ENCODE measurements at regions not wholly inside any gene's neighbourhood (a gene's known extent, or its start where the extent isn't known, plus 50 kb on each side); places are given as distances from the start of the nearest gene placed in this dataset.

GRCh38 chr2:46850742-46851141 lies 64.9 kb downstream of the MCFD2 start:
- H3K36me3 ChIP-seq (ENCODE audit: insufficient read depth in 1 of 2, low read depth in 1 of 2), result no peaks in the 10 kb centered on the region
- H3K27ac ChIP-seq, result peak overlapping the region; percentile 51
- peaks cover 56% of the 10 kb centered on the region for H3K4me1 ChIP-seq
- TF ChIP-seq, protein P1, sequence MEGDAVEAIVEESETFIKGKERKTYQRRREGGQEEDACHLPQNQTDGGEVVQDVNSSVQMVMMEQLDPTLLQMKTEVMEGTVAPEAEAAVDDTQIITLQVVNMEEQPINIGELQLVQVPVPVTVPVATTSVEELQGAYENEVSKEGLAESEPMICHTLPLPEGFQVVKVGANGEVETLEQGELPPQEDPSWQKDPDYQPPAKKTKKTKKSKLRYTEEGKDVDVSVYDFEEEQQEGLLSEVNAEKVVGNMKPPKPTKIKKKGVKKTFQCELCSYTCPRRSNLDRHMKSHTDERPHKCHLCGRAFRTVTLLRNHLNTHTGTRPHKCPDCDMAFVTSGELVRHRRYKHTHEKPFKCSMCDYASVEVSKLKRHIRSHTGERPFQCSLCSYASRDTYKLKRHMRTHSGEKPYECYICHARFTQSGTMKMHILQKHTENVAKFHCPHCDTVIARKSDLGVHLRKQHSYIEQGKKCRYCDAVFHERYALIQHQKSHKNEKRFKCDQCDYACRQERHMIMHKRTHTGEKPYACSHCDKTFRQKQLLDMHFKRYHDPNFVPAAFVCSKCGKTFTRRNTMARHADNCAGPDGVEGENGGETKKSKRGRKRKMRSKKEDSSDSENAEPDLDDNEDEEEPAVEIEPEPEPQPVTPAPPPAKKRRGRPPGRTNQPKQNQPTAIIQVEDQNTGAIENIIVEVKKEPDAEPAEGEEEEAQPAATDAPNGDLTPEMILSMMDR (IDR thresholded peaks at IDR 0.05), result no peak
- H3K9me3 ChIP-seq, result no peaks in the 10 kb centered on the region
- whole genome bisulfite sequencing, 3 donors, result 31 to 36% (median 33%) methylated on average over 3 of the region's 3 CpGs
- DNase-seq (peak in 1 of 2 donors; percentile 71), ATAC-seq (peak; percentile 76 to 87 (median 85))
- H3K27me3 ChIP-seq (ENCODE audit: insufficient read depth in 3 of 3, low read length in 2 of 3), result no peaks in the 10 kb centered on the region
- no peak overlapping the region for H3K4me3 ChIP-seq
- intact Hi-C loops (cut with DNase I), result no loop called here

DNA sequence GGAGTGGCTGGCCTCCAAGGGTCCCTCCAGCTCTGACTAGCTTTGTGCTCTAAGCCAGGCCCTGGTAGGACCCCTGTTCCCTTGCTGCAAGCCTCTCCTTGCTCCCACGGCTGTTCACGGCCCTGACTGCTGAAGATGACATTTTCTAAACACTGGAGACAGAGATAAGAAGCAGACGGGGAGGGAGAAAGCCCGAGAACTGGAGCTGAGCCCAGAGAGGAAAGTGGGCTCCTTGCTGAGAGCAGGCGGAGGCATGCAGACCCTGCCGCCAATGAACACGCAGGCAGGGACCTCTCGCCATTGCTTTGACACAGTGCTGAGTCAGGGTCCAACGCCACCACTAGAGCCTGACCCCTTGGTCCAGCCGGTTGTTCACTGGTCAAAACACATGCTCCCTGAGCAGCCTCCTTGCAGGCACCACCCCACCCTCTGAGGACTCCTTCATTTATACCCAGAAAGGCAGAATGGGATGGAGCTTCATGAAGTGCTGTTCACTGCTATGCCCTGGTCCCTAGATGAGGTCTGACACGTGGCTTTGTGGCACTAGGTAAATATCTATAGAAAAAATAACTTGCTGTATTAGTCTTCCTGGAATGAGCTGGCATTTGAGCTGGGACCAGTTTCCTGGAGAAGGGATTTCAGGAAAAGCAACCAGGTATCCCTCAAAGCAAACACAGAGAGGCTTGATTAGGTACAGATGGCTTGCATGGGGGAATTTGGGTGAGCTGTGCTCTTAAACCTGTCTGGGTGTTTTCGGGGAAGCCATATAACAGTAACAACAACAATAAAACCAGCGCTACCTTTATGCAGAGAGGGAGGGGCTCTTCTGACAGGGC lies 65.7 kb downstream of the MCFD2 start:
- no peaks in the 10 kb centered on the region for H3K27me3 ChIP-seq (ENCODE audit: insufficient read depth in 3 of 3, low read length in 2 of 3)
- peak overlapping the region; percentile 78 for H3K27ac ChIP-seq
- intact Hi-C loops (cut with DNase I), result no loop called here
- no peaks in the 10 kb centered on the region for H3K9me3 ChIP-seq
- peaks cover 61% of the 10 kb centered on the region for H3K4me1 ChIP-seq
- WGBS, 3 donors, result 71 to 78% (median 73%) methylated on average over 13 of the region's 13 CpGs
- TF ChIP-seq, protein P1 (IDR thresholded peaks at IDR 0.05), result no peak
- DNase-seq (no peak), ATAC-seq (peak in 2 of 4 donors; percentile 16 to 20)
- H3K4me3 ChIP-seq, result no peak overlapping the region
- H3K36me3 ChIP-seq (ENCODE audit: insufficient read depth in 1 of 2, low read depth in 1 of 2), result no peaks in the 10 kb centered on the region

- peak overlapping the region; percentile 78 for H3K27ac ChIP-seq
- ATAC-seq (no peak), DNase-seq (no peak)
- no peaks in the 10 kb centered on the region for H3K27me3 ChIP-seq (ENCODE audit: insufficient read depth in 3 of 3, low read length in 2 of 3)
- no peaks in the 10 kb centered on the region for H3K36me3 ChIP-seq (ENCODE audit: insufficient read depth in 1 of 2, low read depth in 1 of 2)
- 70 to 78% (median 74%) methylated on average over 7 of the region's 7 CpGs for WGBS, 3 donors
- intact Hi-C loops (cut with DNase I), result no loop called here
- TF ChIP-seq, protein P1 (IDR thresholded peaks at IDR 0.05), result no peak
- H3K9me3 ChIP-seq, result no peaks in the 10 kb centered on the region
- no peak overlapping the region for H3K4me3 ChIP-seq
- peaks cover 61% of the 10 kb centered on the region for H3K4me1 ChIP-seq
These were observed 66.4 kb downstream of the MCFD2 start for GRCh38 chr2:46849046-46849715.

DNA sequence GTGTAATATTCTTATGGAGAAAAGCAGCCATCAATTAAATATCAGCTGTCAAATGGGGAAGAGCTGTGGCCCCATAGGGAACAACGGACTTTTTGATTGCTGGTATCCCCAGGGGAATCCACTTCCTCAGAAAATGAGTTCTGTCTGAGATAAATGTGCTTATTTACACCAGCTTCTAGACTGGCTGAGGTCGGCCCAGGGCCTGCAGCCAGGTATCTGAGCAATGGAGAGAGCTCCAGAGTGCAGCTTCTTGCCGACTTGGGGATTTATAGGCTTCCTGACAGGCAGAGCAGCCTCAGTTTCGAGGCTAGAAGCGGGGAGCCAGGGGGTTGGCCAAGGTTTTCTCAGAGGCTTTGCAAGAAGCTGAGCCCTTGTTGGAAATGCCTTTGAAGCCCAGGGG lies 67.2 kb downstream of the MCFD2 start:
- TF ChIP-seq, protein P1 (IDR thresholded peaks at IDR 0.05), result no peak
- H3K4me3 ChIP-seq, result no peak overlapping the region
- DNase-seq, result peak in 1 of 2 donors; percentile 58
- peak overlapping the region; percentile 78 for H3K27ac ChIP-seq
- H3K27me3 ChIP-seq (ENCODE audit: insufficient read depth in 3 of 3, low read length in 2 of 3), result no peaks in the 10 kb centered on the region
- intact Hi-C loops (cut with DNase I), result no loop called here
- WGBS, 3 donors, result 10 to 19% (median 13%) methylated on average over 5 of the region's 5 CpGs
- no peaks in the 10 kb centered on the region for H3K36me3 ChIP-seq (ENCODE audit: insufficient read depth in 1 of 2, low read depth in 1 of 2)
- no peaks in the 10 kb centered on the region for H3K9me3 ChIP-seq
- peak in 1 of 4 donors; percentile 11 for ATAC-seq
- peaks cover 61% of the 10 kb centered on the region for H3K4me1 ChIP-seq
